T-helper 1 cell treated with Interleukin-12 subunit alpha and Interleukin-12 subunit beta and Interleukin-4 antibody, amounts not matched to agents 30 ng/mL and 1 ng/mL, for 36 hours (primary cell): ENCODE measurements at regions not wholly inside any gene's neighbourhood (a gene's known extent, or its start where the extent isn't known, plus 50 kb on each side); places are given as distances from the start of the nearest gene placed in this dataset.
"Not testable (repeated sequence)": the region's sequence is repeated elsewhere in the genome, so short reads cannot be mapped to it uniquely, and the experiment has no call there.

ENCODE experiments used
- intact Hi-C: fragments of 100-400 bp; cut with micrococcal nuclease; formaldehyde crosslinking; loops from one replicate; pipeline ENCODE4 v1.15.1; 2024

- intact Hi-C loops = no loop called here
These were observed 435.7 kb downstream of the PLK2 start for GRCh38 chr5:58024151-58024550.

GRCh38 chr5:58022055-58022454, 437.8 kb downstream of the PLK2 start:
- intact Hi-C loops = no loop called here

DNA sequence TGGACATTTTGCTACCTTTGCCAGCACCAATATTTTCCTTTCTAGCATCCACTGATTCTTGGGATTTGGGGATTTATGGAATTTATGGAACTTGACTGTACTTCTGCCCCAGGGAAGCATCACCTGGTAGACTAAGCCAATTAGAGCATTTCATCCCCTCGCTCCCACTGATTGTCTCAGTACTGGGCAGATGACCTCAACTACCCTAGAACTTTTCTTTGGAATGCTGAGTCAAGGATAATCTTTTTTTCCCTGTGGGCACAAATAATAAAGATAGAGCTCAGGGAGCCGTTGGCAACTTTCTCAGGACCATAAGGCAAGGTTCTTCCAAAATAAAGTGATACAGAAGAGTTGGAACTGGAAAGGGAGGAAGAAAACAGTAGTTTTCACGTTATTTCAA, 438.4 kb downstream of the PLK2 start:
- intact Hi-C loops = no loop called here

DNA sequence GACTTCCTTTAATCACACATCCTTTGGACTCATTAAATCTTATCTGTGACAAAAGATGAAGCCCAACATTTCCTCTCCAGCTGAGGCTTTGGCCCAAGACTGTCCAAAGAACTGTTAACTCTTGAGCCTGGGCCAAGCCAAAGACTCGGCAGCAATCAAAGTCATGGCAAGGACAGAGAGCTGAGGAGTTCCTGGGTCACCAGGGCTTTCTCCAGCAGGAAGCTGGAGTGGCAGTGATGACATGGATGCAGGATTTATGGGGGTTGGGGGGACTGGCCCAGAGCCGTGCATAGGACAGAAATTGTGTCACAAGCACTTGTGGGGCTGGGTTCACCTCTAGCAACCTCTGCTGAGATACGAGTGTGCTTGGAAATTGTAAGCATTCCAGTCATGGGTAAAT, 440.3 kb downstream of the PLK2 start:
- intact Hi-C loops = no loop called here

DNA sequence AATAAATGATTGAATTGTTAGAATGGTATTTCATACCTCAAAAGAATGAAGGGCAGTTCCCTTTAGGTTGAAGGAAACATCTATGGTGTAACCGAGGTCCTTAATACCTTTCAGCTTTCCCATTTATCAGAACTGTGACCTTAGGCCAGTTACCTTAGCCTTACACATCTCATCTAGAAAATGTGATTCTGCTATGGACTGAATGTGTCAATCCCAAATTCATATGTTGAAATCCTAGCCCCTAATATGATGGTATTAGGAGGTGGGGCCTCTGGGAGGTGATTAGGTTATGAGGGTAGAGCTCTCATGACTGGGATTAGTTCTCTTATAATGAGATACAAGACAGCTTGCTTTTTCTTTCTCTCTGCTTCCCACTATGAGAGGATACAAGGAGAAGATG, 441.9 kb downstream of the PLK2 start:
- intact Hi-C loops = no loop called here

GRCh38 chr5:58016877-58017276, 443.0 kb downstream of the PLK2 start:
- intact Hi-C loops = no loop called here

DNA sequence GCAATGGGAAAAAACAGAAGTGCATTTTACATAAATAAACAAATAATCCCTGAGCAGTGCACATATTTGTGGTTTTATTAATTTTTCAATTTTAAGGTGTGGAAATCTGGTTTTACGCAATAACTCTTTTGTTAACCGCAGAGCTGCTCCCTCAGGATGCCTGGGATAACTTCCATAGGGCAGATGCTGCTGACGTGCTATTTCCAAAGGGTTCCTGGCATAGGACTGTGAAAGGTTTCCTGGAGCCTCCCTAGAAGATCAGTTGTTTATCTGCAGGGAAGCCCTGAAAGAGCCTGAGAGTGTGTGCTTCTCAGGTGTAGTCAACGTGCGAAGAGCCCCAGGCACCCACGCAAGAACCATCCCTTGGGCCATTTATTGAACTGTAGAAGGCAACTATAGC, 443.5 kb downstream of the PLK2 start:
- intact Hi-C loops = no loop called here

- intact Hi-C loops = no loop called here
These were observed 444.7 kb downstream of the PLK2 start for GRCh38 chr5:58015175-58015574.

- intact Hi-C loops = no loop called here
These were observed 446.2 kb downstream of the PLK2 start for GRCh38 chr5:58013542-58014258.

DNA sequence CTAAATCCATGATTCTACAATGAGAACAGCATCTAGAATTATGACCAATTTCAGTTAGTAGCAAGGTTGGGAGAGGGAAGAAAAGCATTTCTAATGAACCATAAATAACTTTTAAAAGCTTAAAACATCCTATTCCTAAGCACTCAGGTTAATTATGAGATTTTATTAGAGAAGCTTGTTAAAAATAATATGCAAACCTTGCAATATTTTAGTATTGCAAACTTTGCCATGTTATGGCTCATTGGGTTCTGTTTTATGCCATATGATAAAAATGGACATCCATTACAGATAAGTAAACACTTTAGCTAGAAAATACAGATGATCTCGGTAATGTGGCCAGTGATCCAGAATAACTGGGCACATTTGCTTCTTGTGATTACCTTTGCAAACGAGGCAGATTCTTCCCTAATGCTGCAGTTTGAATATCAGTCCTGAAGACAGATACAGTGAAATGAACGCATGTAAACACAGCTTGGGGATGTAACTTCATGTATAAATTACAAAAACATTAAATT, 447.0 kb downstream of the PLK2 start:
- intact Hi-C loops = no loop called here

GRCh38 chr5:58012102-58012501, 447.8 kb downstream of the PLK2 start:
- intact Hi-C loops = no loop called here

- intact Hi-C loops = no loop called here
These were observed 448.6 kb downstream of the PLK2 start for GRCh38 chr5:58011301-58011700.

DNA sequence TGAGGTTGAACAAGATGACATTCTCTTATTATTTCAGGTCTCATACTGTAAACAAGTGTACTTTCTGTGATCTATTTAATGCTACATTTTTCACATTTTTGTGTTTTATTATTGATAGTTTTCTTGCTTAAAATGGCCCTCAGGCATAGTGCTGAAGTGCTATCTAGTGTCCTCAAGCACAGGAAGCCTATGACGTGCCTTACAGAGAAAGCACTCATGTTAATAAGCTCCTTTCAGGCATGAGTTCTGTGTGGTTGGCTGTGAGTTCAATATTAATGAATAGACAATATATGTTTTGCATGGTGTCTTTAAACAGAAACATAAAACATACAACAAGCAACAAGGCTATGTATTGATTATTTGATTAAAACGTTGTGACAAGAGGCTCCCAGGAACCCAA, 450.1 kb downstream of the PLK2 start:
- intact Hi-C loops = no loop called here

- intact Hi-C loops = no loop called here
These were observed 457.6 kb downstream of the PLK2 start for GRCh38 chr5:58002323-58002722.

- intact Hi-C loops = no loop called here
These were observed 466.0 kb downstream of the PLK2 start for GRCh38 chr5:57993866-57994265.

DNA sequence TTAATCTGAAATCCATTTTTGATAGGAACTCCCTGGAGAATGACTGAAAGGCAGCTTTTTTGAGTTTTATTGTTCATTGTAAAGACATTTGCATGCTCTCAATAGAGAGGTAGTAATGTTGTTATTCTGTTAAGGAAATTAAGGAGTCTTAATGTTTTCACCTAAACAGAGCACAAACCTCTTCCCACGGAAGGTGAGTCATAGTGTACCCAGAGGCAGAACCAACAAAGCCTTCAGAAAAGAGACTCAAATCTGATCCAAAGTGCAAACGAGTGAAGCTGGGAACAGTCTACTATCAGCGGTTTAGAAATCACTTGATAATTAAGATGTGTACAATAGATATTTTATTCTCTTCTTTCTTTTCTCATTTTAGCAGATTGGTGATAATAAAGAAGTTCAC, 470.5 kb downstream of the PLK2 start:
- intact Hi-C loops = no loop called here

DNA sequence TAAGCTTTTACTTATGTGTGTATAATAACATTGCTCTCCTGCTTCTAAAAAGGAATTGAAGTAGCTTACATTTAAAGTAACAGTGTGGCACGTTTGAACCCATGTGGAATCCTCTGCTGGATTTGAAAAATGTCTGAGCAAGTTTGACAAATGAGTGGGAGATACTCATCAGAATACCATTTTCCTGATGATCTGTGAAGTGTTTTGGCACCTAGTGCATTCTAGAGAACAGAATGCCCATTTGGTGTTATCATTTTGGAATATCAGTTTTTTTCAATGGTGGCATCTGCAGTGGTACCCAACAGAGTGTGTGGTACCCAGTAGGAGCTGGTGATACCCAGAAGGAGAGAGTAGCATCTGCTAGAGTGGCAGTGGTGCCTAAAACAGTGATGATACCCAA, 471.1 kb downstream of the PLK2 start:
- intact Hi-C loops = no loop called here

- intact Hi-C loops = no loop called here
These were observed 472.3 kb downstream of the PLK2 start for GRCh38 chr5:57987552-57987951.

DNA sequence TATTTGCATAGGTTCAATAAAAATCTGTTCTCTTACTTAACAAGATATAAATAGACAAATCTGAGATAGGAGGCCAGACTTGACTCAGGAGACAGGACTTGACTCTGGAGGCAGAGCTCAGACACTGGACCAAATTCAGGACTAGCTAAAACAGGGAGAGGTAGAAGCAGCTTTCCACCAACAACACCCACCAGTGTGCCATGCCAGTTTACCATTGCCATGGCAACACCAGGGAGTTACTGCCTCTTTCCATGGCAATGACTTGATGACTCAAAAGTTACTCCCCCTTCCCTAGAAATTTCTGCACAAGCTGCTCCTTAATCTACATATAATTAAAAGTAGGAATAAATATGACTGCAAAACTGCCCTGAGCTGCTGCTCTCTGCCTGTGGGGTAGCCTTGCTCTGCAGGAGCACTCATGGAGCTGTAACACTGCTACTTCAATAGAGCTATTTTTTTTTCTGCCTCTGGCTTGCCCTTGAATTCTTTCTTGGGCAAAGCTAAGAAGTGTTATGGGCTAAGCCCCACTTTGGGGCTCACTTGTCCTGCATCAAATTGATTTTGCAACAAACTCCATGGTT, 473.0 kb downstream of the PLK2 start:
- intact Hi-C loops = no loop called here

- intact Hi-C loops = no loop called here
These were observed 476.5 kb downstream of the PLK2 start for GRCh38 chr5:57983426-57983825.

DNA sequence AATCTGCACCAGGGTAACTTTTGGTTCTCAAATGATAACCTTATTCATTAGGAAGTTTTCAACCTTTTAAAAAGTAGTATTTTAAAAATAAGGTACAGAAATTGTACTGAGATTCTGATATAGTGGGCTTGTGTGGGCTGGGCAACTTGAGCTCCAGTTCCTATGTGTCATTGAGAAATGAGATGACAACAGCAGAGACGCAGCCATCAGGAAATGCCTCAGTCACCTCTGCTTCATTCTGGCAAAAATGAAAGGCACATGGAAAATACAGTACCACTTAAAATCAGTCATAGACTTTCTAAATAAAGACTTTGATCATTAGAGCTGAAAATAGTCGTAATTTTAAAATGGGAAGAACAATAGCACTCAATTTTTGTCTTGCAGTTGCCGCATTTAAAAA, 480.2 kb downstream of the PLK2 start:
- intact Hi-C loops = no loop called here

DNA sequence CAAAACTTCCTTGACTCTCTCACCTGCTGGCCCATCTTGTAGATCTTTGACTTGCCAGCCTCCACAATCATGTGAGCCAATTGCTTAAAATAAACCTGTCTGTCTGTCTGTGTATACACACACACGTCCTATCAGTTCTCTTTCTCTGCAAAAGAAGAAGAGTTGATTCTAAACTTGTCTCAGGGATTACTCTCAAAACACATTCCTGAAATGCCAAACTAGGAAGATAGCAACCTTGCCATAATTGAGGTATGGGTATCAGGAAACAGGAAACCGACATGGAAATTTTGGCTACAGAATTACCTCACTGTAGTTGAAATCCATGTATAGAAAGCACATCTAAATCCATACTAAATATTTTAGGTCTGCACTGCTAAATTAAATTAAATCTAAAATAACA, 483.4 kb downstream of the PLK2 start:
- intact Hi-C loops = no loop called here

GRCh38 chr5:57972099-57972498, 487.8 kb downstream of the PLK2 start:
- intact Hi-C loops = not testable (repeated sequence)
